GM21786 (cell line): ENCODE measurements at regions not wholly inside any gene's neighbourhood (a gene's known extent, or its start where the extent isn't known, plus 50 kb on each side); places are given as distances from the start of the nearest gene placed in this dataset.
"Not testable (repeated sequence)": the region's sequence is repeated elsewhere in the genome, so short reads cannot be mapped to it uniquely, and the experiment has no call there.

Experiments
- ATAC-seq: cut with Tn5 transposase; IDR thresholded peaks from one replicate; pipeline ENCODE4 v1.9.1; 2021; ENCODE audit not compliant: unreplicated experiment

GRCh38 chr9:42239445-42240260, 56.2 kb downstream of the SPATA31A6 start:
- not testable (repeated sequence) for ATAC-seq

- not testable (repeated sequence) for ATAC-seq
Measured at GRCh38 chr9:42240261-42240579, 56.8 kb downstream of the SPATA31A6 start.

GRCh38 chr9:42243211-42243610, 59.8 kb downstream of the SPATA31A6 start:
- not testable (repeated sequence) for ATAC-seq

GRCh38 chr9:42243822-42244221, 60.4 kb downstream of the SPATA31A6 start:
- not testable (repeated sequence) for ATAC-seq

GRCh38 chr9:42268729-42269128, 85.3 kb downstream of the SPATA31A6 start:
- ATAC-seq: not testable (repeated sequence)

GRCh38 chr9:42269171-42269570, 85.7 kb downstream of the SPATA31A6 start:
- ATAC-seq: not testable (repeated sequence)

- not testable (repeated sequence) for ATAC-seq
Measured at GRCh38 chr9:42273191-42273590, 89.7 kb downstream of the SPATA31A6 start.

- ATAC-seq: no peak
Measured at GRCh38 chr9:42275141-42275540, 91.7 kb downstream of the SPATA31A6 start.

- ATAC-seq: not testable (repeated sequence)
Measured at GRCh38 chr9:42282531-42283178, 99.2 kb downstream of the SPATA31A6 start.

- ATAC-seq: not testable (repeated sequence)
Measured at GRCh38 chr9:42283179-42283543, 99.7 kb downstream of the SPATA31A6 start.

GRCh38 chr9:42286145-42286845, 102.8 kb downstream of the SPATA31A6 start:
- ATAC-seq: not testable (repeated sequence)

GRCh38 chr9:42288002-42288864, 104.8 kb downstream of the SPATA31A6 start:
- not testable (repeated sequence) for ATAC-seq

GRCh38 chr9:42288865-42289229, 105.4 kb downstream of the SPATA31A6 start:
- ATAC-seq: not testable (repeated sequence)

GRCh38 chr9:42300124-42300523, 116.7 kb downstream of the SPATA31A6 start:
- ATAC-seq: not testable (repeated sequence)

GRCh38 chr9:42306625-42307024, 123.2 kb downstream of the SPATA31A6 start:
- not testable (repeated sequence) for ATAC-seq

GRCh38 chr9:42307449-42307848, 124.0 kb downstream of the SPATA31A6 start:
- not testable (repeated sequence) for ATAC-seq

GRCh38 chr9:42310972-42311371, 127.5 kb downstream of the SPATA31A6 start:
- not testable (repeated sequence) for ATAC-seq

- not testable (repeated sequence) for ATAC-seq
Measured at GRCh38 chr9:42316026-42316425, 132.6 kb downstream of the SPATA31A6 start.

GRCh38 chr9:42317677-42318076, 134.2 kb downstream of the SPATA31A6 start:
- not testable (repeated sequence) for ATAC-seq

GRCh38 chr9:42323084-42323809, 139.8 kb downstream of the SPATA31A6 start:
- not testable (repeated sequence) for ATAC-seq
